Endothelial cell (in vitro differentiated cells): ENCODE measurements at regions not wholly inside any gene's neighbourhood (a gene's known extent, or its start where the extent isn't known, plus 50 kb on each side); places are given as distances from the start of the nearest gene placed in this dataset.
"Not testable (repeated sequence)": the region's sequence is repeated elsewhere in the genome, so short reads cannot be mapped to it uniquely, and the experiment has no call there.

ENCODE experiments used
- DNase-seq: peaks from one replicate; pipeline ENCODE4 v3.0.0; 2021; ENCODE audit warnings: low spot score
- H3K27ac Mint-ChIP-seq: one replicate; pipeline ENCODE4 v1.8.0; 2021; ENCODE audit warnings: mixed read lengths, inconsistent platforms; ENCODE audit not compliant: unreplicated experiment
- H3K27me3 Mint-ChIP-seq: one replicate; pipeline ENCODE4 v1.8.0; 2021; ENCODE audit warnings: mild to moderate bottlenecking, moderate library complexity, mixed read lengths, inconsistent platforms; ENCODE audit not compliant: unreplicated experiment
- H3K36me3 Mint-ChIP-seq: one replicate; pipeline ENCODE4 v1.8.0; 2021; ENCODE audit warnings: mild to moderate bottlenecking, low read depth, mixed read lengths, inconsistent platforms; ENCODE audit not compliant: unreplicated experiment
- H3K4me1 Mint-ChIP-seq: one replicate; pipeline ENCODE4 v1.8.0; 2021; ENCODE audit warnings: mild to moderate bottlenecking, mixed read lengths, inconsistent platforms; ENCODE audit not compliant: unreplicated experiment
- H3K4me3 Mint-ChIP-seq: one replicate; pipeline ENCODE4 v1.8.0; 2021; ENCODE audit warnings: mild to moderate bottlenecking, mixed read lengths, inconsistent platforms; ENCODE audit not compliant: unreplicated experiment
- H3K9me3 Mint-ChIP-seq: one replicate; pipeline ENCODE4 v1.8.0; 2021; ENCODE audit warnings: mixed read lengths, inconsistent platforms; ENCODE audit not compliant: unreplicated experiment
- TF ChIP-seq, protein P1 (sequence below): fragments of 200-600 bp; sonication (generic); IDR thresholded peaks from one replicate; pipeline ENCODE4 v1.5.0; 2021; ENCODE audit warnings: antibody characterized with exemption; ENCODE audit not compliant: unreplicated experiment

DNA sequence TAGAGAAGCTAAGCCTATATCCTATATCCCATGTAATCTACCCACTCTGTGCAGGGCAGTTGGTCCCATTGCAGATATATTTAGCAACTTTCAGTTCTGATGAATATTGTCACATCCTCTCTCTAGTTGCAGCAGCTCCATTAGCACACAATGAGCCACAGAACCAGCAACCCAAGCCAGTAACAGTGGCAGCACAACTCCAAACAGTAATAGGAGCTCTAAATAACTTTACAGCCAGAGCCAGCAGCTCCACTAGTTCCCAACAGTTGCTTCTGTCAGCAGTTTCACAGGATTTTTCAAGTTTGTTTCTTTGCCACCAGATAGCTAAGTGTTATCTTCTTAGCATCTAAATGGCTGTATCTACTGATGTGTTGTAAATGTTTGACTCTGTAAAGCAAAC is 490.8 kb downstream of the HTR1B start:
- Mint-ChIP-seq H3K4me3 (no peak overlapping the region), H3K27me3 (no peaks in the 10 kb centered on the region), H3K36me3 (no peaks in the 10 kb centered on the region)

DNA sequence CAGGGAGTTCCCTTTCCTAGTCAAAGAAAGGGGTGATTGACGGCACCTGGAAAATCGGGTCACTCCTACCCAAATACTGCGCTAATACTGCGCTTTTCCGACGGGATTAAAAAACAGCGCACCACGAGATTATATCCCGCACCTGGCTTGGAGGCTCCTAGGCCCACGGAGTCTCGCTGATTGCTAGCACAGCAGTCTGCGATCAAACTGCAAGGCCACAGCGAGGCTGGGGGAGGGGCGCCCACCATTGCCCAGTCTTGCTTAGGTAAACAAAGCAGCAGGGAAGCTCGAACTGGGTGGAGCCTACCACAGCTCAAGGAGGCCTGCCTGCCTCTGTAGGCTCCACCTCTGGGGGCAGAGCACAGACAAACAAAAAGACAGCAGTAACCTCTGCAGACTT is 504.1 kb downstream of the HTR1B start:
- not testable (repeated sequence) for H3K4me1 Mint-ChIP-seq, H3K27me3 Mint-ChIP-seq, DNase-seq, H3K4me3 Mint-ChIP-seq, H3K9me3 Mint-ChIP-seq, H3K36me3 Mint-ChIP-seq, H3K27ac Mint-ChIP-seq

More for the DNA sequence above, 490.8 kb downstream of the HTR1B start:
- DNase-seq: no peak
- Mint-ChIP-seq H3K9me3 (no peaks in the 10 kb centered on the region), H3K27ac (no peak overlapping the region), H3K4me1 (no peaks in the 10 kb centered on the region)
- TF ChIP-seq, protein P1, sequence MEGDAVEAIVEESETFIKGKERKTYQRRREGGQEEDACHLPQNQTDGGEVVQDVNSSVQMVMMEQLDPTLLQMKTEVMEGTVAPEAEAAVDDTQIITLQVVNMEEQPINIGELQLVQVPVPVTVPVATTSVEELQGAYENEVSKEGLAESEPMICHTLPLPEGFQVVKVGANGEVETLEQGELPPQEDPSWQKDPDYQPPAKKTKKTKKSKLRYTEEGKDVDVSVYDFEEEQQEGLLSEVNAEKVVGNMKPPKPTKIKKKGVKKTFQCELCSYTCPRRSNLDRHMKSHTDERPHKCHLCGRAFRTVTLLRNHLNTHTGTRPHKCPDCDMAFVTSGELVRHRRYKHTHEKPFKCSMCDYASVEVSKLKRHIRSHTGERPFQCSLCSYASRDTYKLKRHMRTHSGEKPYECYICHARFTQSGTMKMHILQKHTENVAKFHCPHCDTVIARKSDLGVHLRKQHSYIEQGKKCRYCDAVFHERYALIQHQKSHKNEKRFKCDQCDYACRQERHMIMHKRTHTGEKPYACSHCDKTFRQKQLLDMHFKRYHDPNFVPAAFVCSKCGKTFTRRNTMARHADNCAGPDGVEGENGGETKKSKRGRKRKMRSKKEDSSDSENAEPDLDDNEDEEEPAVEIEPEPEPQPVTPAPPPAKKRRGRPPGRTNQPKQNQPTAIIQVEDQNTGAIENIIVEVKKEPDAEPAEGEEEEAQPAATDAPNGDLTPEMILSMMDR: no peak

DNA sequence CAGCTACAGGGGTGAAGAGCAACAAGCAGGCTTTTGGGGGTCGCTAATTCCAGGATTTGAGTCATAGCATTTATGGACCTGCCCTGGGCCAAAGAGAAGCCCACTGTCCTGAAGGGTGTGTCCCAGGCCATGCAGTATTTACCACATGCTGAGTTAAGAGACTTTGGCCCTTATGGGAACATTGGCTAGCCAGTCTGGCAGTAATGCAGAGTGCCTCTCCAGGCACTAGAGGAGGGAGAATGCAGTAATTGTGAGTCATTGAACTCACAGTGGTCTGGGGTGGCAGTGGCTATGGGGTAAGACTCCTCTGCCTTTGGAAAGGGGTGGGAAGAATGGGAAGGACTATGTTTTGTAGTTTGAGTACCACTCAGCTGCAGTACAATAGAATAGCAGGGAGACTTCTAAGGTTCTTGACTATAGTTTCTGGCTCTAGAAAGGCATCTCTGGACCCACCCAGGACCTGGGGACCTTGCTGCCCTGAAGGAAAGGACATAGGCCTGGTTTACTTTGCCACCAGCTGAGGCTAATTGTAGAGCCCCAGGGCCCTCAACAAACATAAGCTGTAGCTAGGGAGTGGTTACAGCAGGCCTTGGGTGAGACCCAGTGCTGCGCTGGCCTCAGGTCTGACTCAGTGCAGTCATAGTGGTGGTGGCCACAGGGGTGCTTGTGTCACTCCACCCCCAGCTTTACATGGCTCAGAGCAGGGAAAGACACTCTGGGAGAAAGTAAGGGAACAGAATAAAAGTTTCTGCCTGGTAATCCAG is 520.9 kb downstream of the HTR1B start:
- no peaks in the 10 kb centered on the region for H3K4me1 Mint-ChIP-seq
- no peaks in the 10 kb centered on the region for H3K9me3 Mint-ChIP-seq
- H3K27me3 Mint-ChIP-seq: no peaks in the 10 kb centered on the region
- H3K4me3 Mint-ChIP-seq: no peak overlapping the region
- no peaks in the 10 kb centered on the region for H3K36me3 Mint-ChIP-seq
- DNase-seq: no peak
- TF ChIP-seq, protein P1: no peak
- H3K27ac Mint-ChIP-seq: no peak overlapping the region

DNA sequence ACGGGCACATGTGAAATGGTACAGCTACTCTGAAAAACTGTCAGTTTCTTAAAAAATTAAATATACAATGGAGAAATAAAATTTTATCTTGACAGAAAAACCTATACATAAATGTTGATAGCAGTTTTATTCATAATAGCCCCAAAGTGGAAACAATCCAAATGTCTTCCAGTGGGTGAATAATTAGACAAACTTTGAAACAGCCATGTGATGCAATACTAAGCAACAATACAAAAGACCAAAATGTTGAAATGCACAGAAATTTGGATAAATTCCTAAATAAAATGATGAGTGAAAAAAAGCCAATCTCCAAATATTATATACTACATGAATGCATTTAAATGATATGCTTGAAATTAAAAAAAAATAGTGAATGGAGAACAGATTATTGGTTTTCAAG is 523.1 kb downstream of the HTR1B start:
- Mint-ChIP-seq H3K27ac (no peak overlapping the region), H3K4me1 (no peaks in the 10 kb centered on the region), H3K4me3 (no peak overlapping the region), H3K36me3 (no peaks in the 10 kb centered on the region), H3K9me3 (no peaks in the 10 kb centered on the region), H3K27me3 (no peaks in the 10 kb centered on the region)
- DNase-seq: no peak
- TF ChIP-seq, protein P1: no peak

DNA sequence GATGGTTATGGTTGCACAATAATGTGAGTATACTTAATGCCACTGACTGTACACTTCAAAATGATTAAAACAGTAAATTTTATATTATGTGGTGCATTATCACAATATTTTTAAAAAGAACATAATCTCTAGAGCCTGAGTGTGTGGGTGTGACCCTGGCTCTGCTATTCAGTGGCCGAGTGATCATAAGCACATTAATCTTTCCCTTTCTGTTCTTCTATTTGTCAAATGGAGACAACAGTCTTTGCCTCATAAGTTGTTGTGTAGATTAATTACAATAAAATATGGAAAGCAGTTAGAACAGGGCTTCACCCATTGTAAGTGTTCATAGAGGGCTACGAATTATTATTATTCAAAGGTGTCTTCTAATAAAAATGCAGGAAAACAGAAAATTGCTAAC is 548.6 kb downstream of the HTR1B start:
- H3K9me3 Mint-ChIP-seq: no peaks in the 10 kb centered on the region
- no peak overlapping the region for H3K4me3 Mint-ChIP-seq
- TF ChIP-seq, protein P1: no peak
- DNase-seq: no peak
- H3K27me3 Mint-ChIP-seq: no peaks in the 10 kb centered on the region
- no peaks in the 10 kb centered on the region for H3K36me3 Mint-ChIP-seq
- no peaks in the 10 kb centered on the region for H3K4me1 Mint-ChIP-seq
- H3K27ac Mint-ChIP-seq: no peak overlapping the region

DNA sequence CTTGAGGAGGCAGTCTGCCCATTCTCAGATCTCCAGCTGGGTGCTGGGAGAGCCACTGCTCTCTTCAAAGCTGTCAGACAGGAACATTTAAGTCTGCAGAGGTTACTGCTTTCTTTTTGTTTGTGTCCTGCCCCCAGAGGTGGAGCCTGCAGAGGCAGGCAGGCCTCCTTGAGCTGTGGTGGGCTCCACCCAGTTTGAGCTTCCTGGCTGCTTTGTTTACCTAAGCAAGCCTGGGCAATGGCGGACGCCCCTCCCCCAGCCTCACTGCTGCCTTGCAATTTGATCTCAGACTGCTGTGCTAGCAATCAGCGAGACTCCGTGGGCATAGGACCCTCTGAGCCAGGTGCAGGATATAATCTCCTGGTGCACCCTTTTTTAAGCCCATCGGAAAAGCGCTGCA is 557.8 kb downstream of the HTR1B start:
- not testable (repeated sequence) for H3K27ac Mint-ChIP-seq, H3K27me3 Mint-ChIP-seq, H3K36me3 Mint-ChIP-seq, DNase-seq, H3K4me3 Mint-ChIP-seq, H3K4me1 Mint-ChIP-seq, H3K9me3 Mint-ChIP-seq
